Islet of Langerhans (tissue), 1 donor: ENCODE measurements at regions not wholly inside any gene's neighbourhood (a gene's known extent, or its start where the extent isn't known, plus 50 kb on each side); places are given as distances from the start of the nearest gene placed in this dataset.
A peak's percentile ranks its signal among the peaks of the same experiment; 100 is the strongest.

ENCODE experiments used
- FAIRE-seq: peaks from one replicate; lab custom pipeline; 2011; peaks lifted over from hg19 to GRCh38; lab: Jason Lieb, UNC

DNA sequence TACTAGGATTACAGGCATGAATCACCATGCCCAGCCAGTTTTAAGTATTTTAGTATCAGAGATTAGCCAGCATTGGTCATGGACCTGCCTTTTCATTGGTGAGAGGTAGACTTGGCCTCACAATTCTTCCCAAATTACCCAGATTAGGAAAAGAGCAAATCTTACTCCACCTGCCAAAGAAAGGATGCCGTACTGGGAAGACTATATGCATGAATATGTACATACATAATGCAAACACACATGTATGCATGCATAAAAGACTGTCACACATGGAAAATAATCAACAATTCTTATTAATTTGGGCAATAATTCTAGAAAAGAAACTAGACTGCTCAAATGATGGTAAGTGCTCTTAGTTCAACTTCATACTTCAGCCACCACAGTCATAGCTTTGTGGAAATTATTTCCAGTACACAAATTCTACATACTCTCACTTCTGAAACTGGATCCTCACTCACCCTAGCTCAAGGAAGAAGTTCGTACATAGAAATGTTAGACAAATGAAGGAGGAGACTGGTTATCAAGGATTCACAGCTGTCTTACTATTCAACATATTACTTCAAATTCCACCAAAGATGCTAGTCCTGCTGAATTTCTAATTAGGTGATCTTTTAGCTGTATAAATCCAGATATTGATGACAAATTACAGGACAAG is 73.7 kb downstream of the MINAR2 start:
- FAIRE-seq, result no peak

DNA sequence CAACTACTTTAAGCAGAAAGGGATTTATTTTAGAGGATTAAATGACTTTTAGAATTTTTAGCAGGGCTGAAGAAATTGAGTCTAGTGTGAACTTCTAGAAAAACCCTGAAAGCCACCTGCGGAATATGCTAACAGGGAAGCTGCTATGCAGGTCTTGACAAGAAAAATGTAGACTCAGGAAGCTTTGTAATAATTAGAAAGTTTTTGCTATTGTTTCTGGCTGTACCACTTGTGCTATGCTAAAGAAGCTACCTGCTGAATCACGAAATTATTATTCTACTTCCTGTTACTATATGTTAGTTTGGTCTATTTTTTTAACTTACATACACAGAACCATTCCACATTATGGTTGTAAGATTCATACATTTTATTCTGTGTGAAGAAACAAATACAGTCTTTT is 74.0 kb upstream of the CHSY3 start:
- FAIRE-seq, result no peak

DNA sequence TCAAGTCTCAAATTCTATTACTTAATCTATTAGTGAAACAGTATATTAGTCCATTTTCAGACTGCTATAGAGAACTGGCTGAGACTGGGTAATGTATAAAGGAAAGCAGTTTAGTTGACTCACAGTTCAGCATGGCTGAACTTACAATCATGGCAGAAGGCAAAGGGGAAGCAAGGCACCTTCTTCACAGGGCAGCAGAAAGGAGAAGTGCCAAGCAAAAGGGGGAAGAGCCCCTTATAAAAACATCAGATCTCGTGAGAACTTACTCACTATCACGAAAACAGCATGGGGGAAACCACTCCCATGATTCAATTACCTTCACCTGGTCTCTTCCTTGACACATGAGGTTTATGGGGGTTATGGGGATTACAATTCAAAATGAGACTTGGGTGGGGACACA is 67.9 kb upstream of the CHSY3 start:
- FAIRE-seq, result no peak

DNA sequence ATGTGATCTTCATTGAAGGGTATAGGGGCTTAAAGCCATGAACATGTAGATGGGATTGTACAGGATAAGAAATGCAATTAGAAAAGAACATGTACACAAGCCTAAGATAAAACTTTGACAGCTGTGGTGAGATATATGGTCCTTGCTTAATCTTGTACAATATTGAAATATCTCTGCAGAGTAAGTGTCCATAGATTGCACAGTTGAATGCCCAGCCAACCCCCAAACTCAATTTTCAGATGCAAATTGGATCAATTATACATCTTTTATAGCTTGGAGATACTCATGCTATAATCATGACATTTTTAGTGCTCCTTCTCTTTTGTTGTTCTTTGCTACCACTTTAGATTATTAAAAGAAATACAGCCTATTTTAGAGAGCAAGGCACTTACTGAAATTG is 59.5 kb upstream of the CHSY3 start:
- no peak for FAIRE-seq

DNA sequence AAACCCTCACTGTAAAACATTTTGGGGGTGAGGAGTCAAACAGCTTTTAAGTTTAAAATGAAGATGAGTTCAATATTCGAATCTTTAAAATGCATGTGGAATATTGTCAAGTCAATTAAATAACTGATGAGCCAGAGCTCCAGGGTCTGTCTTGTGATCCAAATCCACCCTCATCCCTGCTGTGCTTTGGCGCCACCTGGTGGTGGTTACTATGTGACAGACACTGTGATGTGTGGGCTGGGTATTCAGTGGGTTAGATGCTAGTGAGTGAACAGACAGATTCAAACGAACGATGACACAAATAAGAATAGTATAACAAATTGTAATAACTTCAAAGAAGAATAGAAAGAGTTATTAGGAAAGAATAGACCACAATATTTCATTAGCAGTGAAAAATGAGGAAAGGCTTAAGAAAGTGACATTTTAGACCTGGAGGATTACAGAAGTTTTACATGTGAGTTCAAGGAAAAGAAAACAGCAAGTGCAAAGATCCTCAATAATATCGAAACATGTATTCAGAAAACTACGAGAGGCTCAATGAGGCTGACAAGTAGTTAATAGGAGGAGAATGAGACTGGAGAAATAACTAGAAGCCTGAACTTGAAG is 51.4 kb upstream of the CHSY3 start:
- peak; percentile 97 for FAIRE-seq

DNA sequence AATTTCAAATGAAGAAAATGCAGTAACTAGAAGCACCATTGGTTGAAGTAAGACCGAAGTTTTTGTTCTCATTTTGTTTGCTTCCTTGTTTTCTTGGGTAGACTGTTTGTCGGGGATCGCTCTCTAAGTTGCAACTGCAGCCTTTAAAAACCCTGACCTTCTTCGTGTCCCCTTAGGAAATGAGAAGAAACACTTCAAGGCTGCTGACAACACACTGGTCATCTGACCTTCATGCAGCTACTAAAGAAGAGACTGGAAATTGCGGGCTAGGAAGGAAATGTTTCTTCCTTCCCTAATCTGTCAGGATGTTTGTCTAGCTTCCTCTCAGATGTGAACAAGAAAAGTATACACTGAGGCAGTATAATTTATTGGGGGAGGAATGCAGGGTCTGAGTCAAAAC is 50.7 kb upstream of the CHSY3 start:
- no peak for FAIRE-seq
